Loucy (cell line): ENCODE measurements at regions not wholly inside any gene's neighbourhood (a gene's known extent, or its start where the extent isn't known, plus 50 kb on each side); places are given as distances from the start of the nearest gene placed in this dataset.

Source experiments
- H2AFZ ChIP-seq: fragments of 200-600 bp; sonication (generic); 2 replicates; pipeline ENCODE4 v1.6.0; 2016; ENCODE audit warnings: antibody characterized with exemption, mild to moderate bottlenecking, low read length, moderate library complexity
- H3F3A ChIP-seq: fragments of 200-600 bp; 2 replicates; pipeline ENCODE4 v1.6.0; 2016; ENCODE audit warnings: antibody characterized with exemption, low read depth, mild to moderate bottlenecking
- H3K27me3 ChIP-seq: fragments of 200-600 bp; sonication (generic); 2 replicates; pipeline ENCODE4 v1.6.1; 2014; ENCODE audit warnings: low read length, mild to moderate bottlenecking; ENCODE audit not compliant: insufficient read depth, poor library complexity, severe bottlenecking
- H3K36me3 ChIP-seq: fragments of 200-600 bp; sonication (generic); 2 replicates; pipeline ENCODE4 v1.6.1; 2016; ENCODE audit warnings: low read length; ENCODE audit not compliant: insufficient read depth
- H3K4me1 ChIP-seq: fragments of 200-600 bp; sonication (generic); 2 replicates; pipeline ENCODE4 v1.5.1; 2014; ENCODE audit warnings: low read length, mild to moderate bottlenecking; ENCODE audit not compliant: insufficient read depth, poor library complexity, severe bottlenecking
- H3K4me2 ChIP-seq: fragments of 200-600 bp; sonication (generic); 2 replicates; pipeline ENCODE4 v1.6.0; 2014; ENCODE audit warnings: antibody characterized with exemption, low read length, low read depth, mild to moderate bottlenecking; ENCODE audit not compliant: poor library complexity, severe bottlenecking
- H3K4me3 ChIP-seq: fragments of 200-600 bp; sonication (generic); 2 replicates; pipeline ENCODE4 v1.5.1; 2014; ENCODE audit warnings: low read length, mild to moderate bottlenecking, mixed read lengths; ENCODE audit not compliant: poor library complexity, severe bottlenecking
- H3K79me2 ChIP-seq: fragments of 200-600 bp; sonication (generic); 2 replicates; pipeline ENCODE4 v1.6.1; 2014; ENCODE audit warnings: low read length; ENCODE audit not compliant: insufficient read depth
- H3K9ac ChIP-seq: fragments of 200-600 bp; sonication (generic); 2 replicates; pipeline ENCODE4 v1.6.0; 2014; ENCODE audit warnings: mild to moderate bottlenecking, low read depth, low read length, moderate library complexity; ENCODE audit not compliant: poor library complexity, severe bottlenecking
- H3K9me2 ChIP-seq: fragments of 200-600 bp; sonication (generic); replicated peaks from 2 replicates; pipeline ENCODE4 v1.6.1; 2016; ENCODE audit warnings: low read depth, low read length, mixed read lengths
- H3K9me3 ChIP-seq: fragments of 200-600 bp; sonication (generic); 2 replicates; pipeline ENCODE4 v1.6.1; 2014; ENCODE audit warnings: mild to moderate bottlenecking, antibody characterized with exemption, low read length, low read depth; ENCODE audit not compliant: insufficient read depth
- H4K20me1 ChIP-seq: fragments of 200-600 bp; sonication (generic); 2 replicates; pipeline ENCODE4 v1.6.0; 2014; ENCODE audit warnings: antibody characterized with exemption, low read length, mild to moderate bottlenecking; ENCODE audit not compliant: insufficient read depth, poor library complexity, severe bottlenecking
- CTCF ChIP-seq: fragments of 200-600 bp; sonication (generic); conservative IDR thresholded peaks from 2 replicates; pipeline ENCODE4 v1.5.1; 2014; ENCODE audit warnings: mild to moderate bottlenecking, antibody characterized with exemption, low read length
- EZH2phosphoT487 ChIP-seq: fragments of 200-600 bp; IDR thresholded peaks from 2 replicates; pipeline ENCODE4 v1.6.1; 2018; ENCODE audit warnings: antibody characterized with exemption, mild to moderate bottlenecking, moderate library complexity, borderline replicate concordance

- Histone ChIP-seq H3K9me3 (no peaks in the 10 kb centered on the region), H3K36me3 (no peaks in the 10 kb centered on the region), H3F3A (no peaks in the 10 kb centered on the region), H3K9ac (no peak overlapping the region), H3K27me3 (no peaks in the 10 kb centered on the region), H3K4me2 (no peak overlapping the region), H3K4me1 (no peaks in the 10 kb centered on the region), H2AFZ (no peak overlapping the region), H4K20me1 (no peaks in the 10 kb centered on the region), H3K4me3 (no peak overlapping the region), H3K79me2 (no peaks in the 10 kb centered on the region), H3K9me2 (no peaks in the 10 kb centered on the region)
- TF ChIP-seq EZH2phosphoT487 (no peak), CTCF (no peak)
Observed at GRCh38 chr5:30195036-30195435, 998.5 kb upstream of the CDH6 start.

- no peaks in the 10 kb centered on the region for H3K27me3 ChIP-seq
- H3K79me2 ChIP-seq: no peaks in the 10 kb centered on the region
- no peak overlapping the region for H2AFZ ChIP-seq
- no peak overlapping the region for H3K9ac ChIP-seq
- H3K9me2 ChIP-seq: no peaks in the 10 kb centered on the region
- H3K36me3 ChIP-seq: no peaks in the 10 kb centered on the region
- H3K4me2 ChIP-seq: no peak overlapping the region
- no peak overlapping the region for H3K4me3 ChIP-seq
- H3K4me1 ChIP-seq: no peaks in the 10 kb centered on the region
- no peaks in the 10 kb centered on the region for H3K9me3 ChIP-seq
- no peaks in the 10 kb centered on the region for H4K20me1 ChIP-seq
- TF ChIP-seq EZH2phosphoT487 (no peak), CTCF (no peak)
- H3F3A ChIP-seq: no peaks in the 10 kb centered on the region
Observed at GRCh38 chr5:30194595-30194994, 998.9 kb upstream of the CDH6 start.

GRCh38 chr5:30183795-30184194, 1009.7 kb upstream of the CDH6 start:
- Histone ChIP-seq H3K9me2 (no peaks in the 10 kb centered on the region), H3K79me2 (no peaks in the 10 kb centered on the region), H3K36me3 (no peaks in the 10 kb centered on the region), H4K20me1 (no peaks in the 10 kb centered on the region), H3K9me3 (no peaks in the 10 kb centered on the region), H3K4me2 (no peak overlapping the region), H3K9ac (no peak overlapping the region), H3K27me3 (no peaks in the 10 kb centered on the region), H3F3A (no peaks in the 10 kb centered on the region), H2AFZ (no peak overlapping the region), H3K4me1 (no peaks in the 10 kb centered on the region), H3K4me3 (no peak overlapping the region)
- TF ChIP-seq EZH2phosphoT487 (no peak), CTCF (no peak)
